Vagina (tissue), 2 donors: ENCODE measurements at regions not wholly inside any gene's neighbourhood (a gene's known extent, or its start where the extent isn't known, plus 50 kb on each side); places are given as distances from the start of the nearest gene placed in this dataset.

ENCODE experiments used
- DNase-seq, 2 donors: peaks; one replicate each; pipeline ENCODE4 v3.0.0-alpha.2; 2017; ENCODE audit errors: extremely low spot score in 2 of 2
- H3K27ac ChIP-seq: fragments of 200-600 bp; sonication (generic); one replicate; pipeline ENCODE4 v1.5.1; 2019
- H3K27me3 ChIP-seq: fragments of 200-600 bp; sonication (generic); one replicate; pipeline ENCODE4 v1.5.1; 2019
- H3K36me3 ChIP-seq, 2 donors: fragments of 200-600 bp; sonication (generic); one replicate each; pipeline ENCODE4 v1.5.1; 2017 to 2019
- H3K4me1 ChIP-seq: fragments of 200-600 bp; sonication (generic); one replicate; pipeline ENCODE4 v1.5.1; 2019
- H3K4me3 ChIP-seq, 2 donors: fragments of 200-600 bp; sonication (generic); 1 replicate in 1 of 2; 2 replicates in 1 of 2; pipeline ENCODE4 v1.5.1; 2016 to 2019
- H3K9me3 ChIP-seq: fragments of 200-600 bp; sonication (generic); one replicate; pipeline ENCODE4 v1.5.1; 2019
- CTCF ChIP-seq, 3 experiments: fragments of 450-650 bp in 2 of 3; fragments of 200-600 bp in 1 of 3; sonication (generic) in 1 of 3; IDR thresholded peaks; one replicate each; pipeline ENCODE4 v1.5.1; 2017 to 2019; ENCODE audit warnings: antibody characterized with exemption in 3 of 3, mild to moderate bottlenecking in 2 of 3, moderate library complexity in 2 of 3
- POLR2A ChIP-seq, 2 donors: fragments of 450-650 bp; IDR thresholded peaks; one replicate each; pipeline ENCODE4 v1.6.1; 2017; ENCODE audit warnings: antibody characterized with exemption in 2 of 2, mild to moderate bottlenecking in 2 of 2, moderate library complexity in 2 of 2
- POLR2AphosphoS5 ChIP-seq, 2 donors: sonication (generic); formaldehyde crosslinking; IDR thresholded peaks; one replicate each; pipeline ENCODE4 v1.9.0; 2017; ENCODE audit warnings: antibody characterized with exemption in 2 of 2, mild to moderate bottlenecking in 2 of 2, low read depth in 1 of 2; ENCODE audit not compliant: insufficient read depth in 1 of 2
- intact Hi-C: fragments of 100-400 bp; cut with DNase I; formaldehyde crosslinking; loops from one replicate; pipeline ENCODE4 v1.15.1; 2023

GRCh38 chr7:41887416-41887815 is 184.5 kb upstream of the INHBA start:
- TF ChIP-seq POLR2AphosphoS5 (IDR thresholded peaks at IDR 0.05; ENCODE audit: insufficient read depth in 1 of 2, low read depth in 1 of 2) (no peak), POLR2A (IDR thresholded peaks at IDR 0.05) (no peak), CTCF (IDR thresholded peaks at IDR 0.05) (no peak)
- H3K9me3 ChIP-seq, result no peaks in the 10 kb centered on the region
- intact Hi-C loops, result no loop called here
- no peak for DNase-seq
- peak overlapping the region; percentile 42 for H3K27ac ChIP-seq
- H3K36me3 ChIP-seq, result no peaks in the 10 kb centered on the region
- no peak overlapping the region for H3K4me3 ChIP-seq
- peaks cover 26% of the 10 kb centered on the region for H3K4me1 ChIP-seq
- no peaks in the 10 kb centered on the region for H3K27me3 ChIP-seq

GRCh38 chr7:41886901-41887311 is 184.0 kb upstream of the INHBA start:
- Histone ChIP-seq H3K27me3 (no peaks in the 10 kb centered on the region), H3K4me1 (peaks cover 26% of the 10 kb centered on the region), H3K36me3 (no peaks in the 10 kb centered on the region), H3K27ac (peak overlapping the region; percentile 42), H3K9me3 (no peaks in the 10 kb centered on the region), H3K4me3 (no peak overlapping the region)
- TF ChIP-seq POLR2A (IDR thresholded peaks at IDR 0.05) (no peak), POLR2AphosphoS5 (IDR thresholded peaks at IDR 0.05; ENCODE audit: insufficient read depth in 1 of 2, low read depth in 1 of 2) (no peak), CTCF (IDR thresholded peaks at IDR 0.05) (no peak)
- no peak for DNase-seq
- intact Hi-C loops, result no loop called here

GRCh38 chr7:41886262-41886900 is 183.5 kb upstream of the INHBA start:
- Histone ChIP-seq H3K4me1 (peaks cover 26% of the 10 kb centered on the region), H3K36me3 (no peaks in the 10 kb centered on the region), H3K27ac (peak overlapping the region; percentile 42), H3K9me3 (no peaks in the 10 kb centered on the region), H3K27me3 (no peaks in the 10 kb centered on the region), H3K4me3 (no peak overlapping the region)
- no peak for DNase-seq
- TF ChIP-seq POLR2AphosphoS5 (IDR thresholded peaks at IDR 0.05; ENCODE audit: insufficient read depth in 1 of 2, low read depth in 1 of 2) (no peak), CTCF (IDR thresholded peaks at IDR 0.05) (no peak), POLR2A (IDR thresholded peaks at IDR 0.05) (no peak)
- intact Hi-C loops, result no loop called here

- H3K4me3 ChIP-seq, result no peak overlapping the region
- H3K27ac ChIP-seq, result peak overlapping the region; percentile 42
- intact Hi-C loops, result no loop called here
- H3K27me3 ChIP-seq, result no peaks in the 10 kb centered on the region
- H3K4me1 ChIP-seq, result peaks cover 26% of the 10 kb centered on the region
- no peaks in the 10 kb centered on the region for H3K36me3 ChIP-seq
- no peak for DNase-seq
- H3K9me3 ChIP-seq, result no peaks in the 10 kb centered on the region
- no peak for TF ChIP-seq POLR2A (IDR thresholded peaks at IDR 0.05)
- TF ChIP-seq CTCF (IDR thresholded peaks at IDR 0.05), result no peak
- no peak for TF ChIP-seq POLR2AphosphoS5 (IDR thresholded peaks at IDR 0.05; ENCODE audit: insufficient read depth in 1 of 2, low read depth in 1 of 2)
Measured at GRCh38 chr7:41885748-41886147, 182.9 kb upstream of the INHBA start.

GRCh38 chr7:41885078-41885477 is 182.2 kb upstream of the INHBA start:
- H3K27me3 ChIP-seq, result no peaks in the 10 kb centered on the region
- peaks cover 26% of the 10 kb centered on the region for H3K4me1 ChIP-seq
- H3K9me3 ChIP-seq, result no peaks in the 10 kb centered on the region
- no peaks in the 10 kb centered on the region for H3K36me3 ChIP-seq
- H3K4me3 ChIP-seq, result no peak overlapping the region
- H3K27ac ChIP-seq, result no peak overlapping the region
- TF ChIP-seq POLR2AphosphoS5 (IDR thresholded peaks at IDR 0.05; ENCODE audit: insufficient read depth in 1 of 2, low read depth in 1 of 2), result no peak
- TF ChIP-seq CTCF (IDR thresholded peaks at IDR 0.05), result no peak
- TF ChIP-seq POLR2A (IDR thresholded peaks at IDR 0.05), result no peak
- intact Hi-C loops, result no loop called here
- no peak for DNase-seq
